ENCODE measurements at regions not wholly inside any gene's neighbourhood (a gene's known extent, or its start where the extent isn't known, plus 50 kb on each side); places are given as distances from the start of the nearest gene placed in this dataset.
"Not testable (repeated sequence)": the region's sequence is repeated elsewhere in the genome, so short reads cannot be mapped to it uniquely, and the experiment has no call there.

- H3K4me3 Mint-ChIP-seq: no peak overlapping the region
- no peaks in the 10 kb centered on the region for H3K4me1 Mint-ChIP-seq
- H3K27ac Mint-ChIP-seq: no peak overlapping the region
- no peaks in the 10 kb centered on the region for H3K27me3 Mint-ChIP-seq
- no peaks in the 10 kb centered on the region for H3K36me3 Mint-ChIP-seq
- H3K9me3 Mint-ChIP-seq: no peaks in the 10 kb centered on the region
Observed at GRCh38 chr1:103469801-103470200, 55.7 kb upstream of the RNPC3 start.

- Mint-ChIP-seq H3K27me3 (no peaks in the 10 kb centered on the region), H3K4me1 (no peaks in the 10 kb centered on the region), H3K9me3 (no peaks in the 10 kb centered on the region), H3K4me3 (no peak overlapping the region), H3K36me3 (no peaks in the 10 kb centered on the region), H3K27ac (peak overlapping the region in 1 of 3 donors; percentile 1)
Observed at GRCh38 chr1:103467100-103467499, 58.4 kb upstream of the RNPC3 start.

GRCh38 chr1:103461161-103462105, 64.1 kb upstream of the RNPC3 start:
- Mint-ChIP-seq H3K27ac (no peak overlapping the region), H3K27me3 (peaks cover 2% of the 10 kb centered on the region), H3K4me1 (no peaks in the 10 kb centered on the region), H3K4me3 (no peak overlapping the region), H3K36me3 (no peaks in the 10 kb centered on the region), H3K9me3 (no peaks in the 10 kb centered on the region)

GRCh38 chr1:103460511-103460910, 65.0 kb upstream of the RNPC3 start:
- no peak overlapping the region for H3K4me3 Mint-ChIP-seq
- no peaks in the 10 kb centered on the region for H3K9me3 Mint-ChIP-seq
- no peaks in the 10 kb centered on the region for H3K36me3 Mint-ChIP-seq
- no peaks in the 10 kb centered on the region for H3K4me1 Mint-ChIP-seq
- no peak overlapping the region for H3K27ac Mint-ChIP-seq
- H3K27me3 Mint-ChIP-seq: peaks cover 2% of the 10 kb centered on the region

GRCh38 chr1:103459346-103459745, 66.2 kb upstream of the RNPC3 start:
- H3K36me3 Mint-ChIP-seq: no peaks in the 10 kb centered on the region
- H3K4me1 Mint-ChIP-seq: no peaks in the 10 kb centered on the region
- peaks cover 3% of the 10 kb centered on the region for H3K27me3 Mint-ChIP-seq
- no peak overlapping the region for H3K4me3 Mint-ChIP-seq
- H3K27ac Mint-ChIP-seq: no peak overlapping the region
- H3K9me3 Mint-ChIP-seq: no peaks in the 10 kb centered on the region

- H3K27ac Mint-ChIP-seq: no peak overlapping the region
- H3K4me3 Mint-ChIP-seq: no peak overlapping the region
- H3K36me3 Mint-ChIP-seq: no peaks in the 10 kb centered on the region
- no peaks in the 10 kb centered on the region for H3K9me3 Mint-ChIP-seq
- peaks cover 3% of the 10 kb centered on the region for H3K27me3 Mint-ChIP-seq
- no peaks in the 10 kb centered on the region for H3K4me1 Mint-ChIP-seq
Observed at GRCh38 chr1:103457886-103458455, 67.5 kb upstream of the RNPC3 start.

GRCh38 chr1:103448560-103448959, 76.9 kb upstream of the RNPC3 start:
- H3K9me3 Mint-ChIP-seq: no peaks in the 10 kb centered on the region
- H3K27ac Mint-ChIP-seq: no peak overlapping the region
- H3K4me3 Mint-ChIP-seq: no peak overlapping the region
- no peaks in the 10 kb centered on the region for H3K4me1 Mint-ChIP-seq
- H3K27me3 Mint-ChIP-seq: peaks cover 2% of the 10 kb centered on the region
- H3K36me3 Mint-ChIP-seq: no peaks in the 10 kb centered on the region

- Mint-ChIP-seq H3K4me1 (no peaks in the 10 kb centered on the region), H3K9me3 (no peaks in the 10 kb centered on the region), H3K4me3 (no peak overlapping the region), H3K27ac (no peak overlapping the region), H3K27me3 (peaks cover 4% of the 10 kb centered on the region), H3K36me3 (no peaks in the 10 kb centered on the region)
Observed at GRCh38 chr1:103447471-103447870, 78.0 kb upstream of the RNPC3 start.

GRCh38 chr1:103441342-103441741, 84.2 kb upstream of the RNPC3 start:
- Mint-ChIP-seq H3K4me3 (no peak overlapping the region), H3K4me1 (no peaks in the 10 kb centered on the region), H3K27me3 (peaks cover 2% of the 10 kb centered on the region), H3K9me3 (no peaks in the 10 kb centered on the region), H3K27ac (no peak overlapping the region), H3K36me3 (no peaks in the 10 kb centered on the region)

GRCh38 chr1:103436568-103437100, 88.9 kb upstream of the RNPC3 start:
- not testable (repeated sequence) for H3K27me3 Mint-ChIP-seq, H3K36me3 Mint-ChIP-seq, H3K9me3 Mint-ChIP-seq, H3K27ac Mint-ChIP-seq, H3K4me3 Mint-ChIP-seq, H3K4me1 Mint-ChIP-seq

GRCh38 chr1:103435443-103435842, 90.1 kb upstream of the RNPC3 start:
- Mint-ChIP-seq H3K4me3 (no peak overlapping the region), H3K27ac (no peak overlapping the region), H3K4me1 (no peaks in the 10 kb centered on the region), H3K9me3 (no peaks in the 10 kb centered on the region), H3K27me3 (no peaks in the 10 kb centered on the region), H3K36me3 (no peaks in the 10 kb centered on the region)

GRCh38 chr1:103424650-103425049, 100.8 kb upstream of the RNPC3 start:
- no peak overlapping the region for H3K4me3 Mint-ChIP-seq
- H3K9me3 Mint-ChIP-seq: peaks cover 0 to 5% (median 4%) of the 10 kb centered on the region in 3 donors
- no peaks in the 10 kb centered on the region for H3K36me3 Mint-ChIP-seq
- no peaks in the 10 kb centered on the region for H3K4me1 Mint-ChIP-seq
- H3K27me3 Mint-ChIP-seq: no peaks in the 10 kb centered on the region
- no peak overlapping the region for H3K27ac Mint-ChIP-seq

- no peaks in the 10 kb centered on the region for H3K27me3 Mint-ChIP-seq
- H3K36me3 Mint-ChIP-seq: no peaks in the 10 kb centered on the region
- no peaks in the 10 kb centered on the region for H3K4me1 Mint-ChIP-seq
- peaks cover 0 to 4% (median 0%) of the 10 kb centered on the region in 3 donors for H3K9me3 Mint-ChIP-seq
- H3K27ac Mint-ChIP-seq: no peak overlapping the region
- no peak overlapping the region for H3K4me3 Mint-ChIP-seq
Observed at GRCh38 chr1:103416681-103417286, 108.7 kb upstream of the RNPC3 start.

GRCh38 chr1:103387898-103388297, 137.6 kb upstream of the RNPC3 start:
- Mint-ChIP-seq H3K27me3 (no peaks in the 10 kb centered on the region), H3K36me3 (no peaks in the 10 kb centered on the region), H3K27ac (no peak overlapping the region), H3K4me1 (no peaks in the 10 kb centered on the region), H3K4me3 (no peak overlapping the region), H3K9me3 (peaks cover 0 to 12% (median 2%) of the 10 kb centered on the region in 3 donors)

- no peaks in the 10 kb centered on the region for H3K36me3 Mint-ChIP-seq
- H3K4me1 Mint-ChIP-seq: no peaks in the 10 kb centered on the region
- H3K27me3 Mint-ChIP-seq: no peaks in the 10 kb centered on the region
- H3K9me3 Mint-ChIP-seq: peaks cover 0 to 5% (median 0%) of the 10 kb centered on the region in 3 donors
- no peak overlapping the region for H3K4me3 Mint-ChIP-seq
- no peak overlapping the region for H3K27ac Mint-ChIP-seq
Observed at GRCh38 chr1:103373991-103374390, 151.5 kb upstream of the RNPC3 start.
